ENCODE measurements at regions not wholly inside any gene's neighbourhood (a gene's known extent, or its start where the extent isn't known, plus 50 kb on each side); places are given as distances from the start of the nearest gene placed in this dataset.
"Not testable (repeated sequence)": the region's sequence is repeated elsewhere in the genome, so short reads cannot be mapped to it uniquely, and the experiment has no call there.

DNA sequence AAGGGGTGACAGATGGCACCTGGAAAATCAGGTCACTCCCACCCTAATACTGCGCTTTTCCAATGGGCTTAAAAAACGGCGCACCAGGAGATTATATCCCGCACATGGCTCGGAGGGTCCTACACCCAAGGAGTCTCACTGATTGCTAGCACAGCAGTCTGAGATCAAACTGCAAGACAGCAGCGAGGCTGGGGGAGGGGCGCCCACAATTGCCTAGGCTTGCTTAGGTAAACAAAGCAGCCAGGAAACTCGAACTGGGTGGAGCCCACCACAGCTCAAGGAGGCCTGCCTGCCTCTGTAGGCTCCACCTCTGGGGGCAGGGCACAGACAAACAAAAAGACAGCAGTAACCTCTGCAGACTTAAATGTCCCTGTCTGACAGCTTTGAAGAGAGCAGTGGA is 205.7 kb upstream of the HTR1E start:
- TF ChIP-seq YY1 (IDR thresholded peaks at IDR 0.05; ENCODE audit: insufficient read depth, insufficient read length); ZNF274 (IDR thresholded peaks at IDR 0.05; ENCODE audit: low read depth, low read length): not testable (repeated sequence)

Data from NT2/D1 (cell line).